Gastrocnemius medialis (tissue), 4 donors: ENCODE measurements at regions not wholly inside any gene's neighbourhood (a gene's known extent, or its start where the extent isn't known, plus 50 kb on each side); places are given as distances from the start of the nearest gene placed in this dataset.

Experiments used
- POLR2A ChIP-seq, 2 donors: fragments of 450-650 bp; IDR thresholded peaks; one replicate each; pipeline ENCODE4 v1.6.1; 2017; ENCODE audit warnings: antibody characterized with exemption in 2 of 2, mild to moderate bottlenecking in 2 of 2, moderate library complexity in 2 of 2
- TF ChIP-seq, protein P1 (sequence below), 5 experiments: fragments of 450-650 bp in 3 of 5; fragments of 200-600 bp in 2 of 5; sonication (generic) in 2 of 5; IDR thresholded peaks in 4 of 5; conservative IDR thresholded peaks in 1 of 5; 1 replicate in 4 of 5; 2 replicates in 1 of 5; pipeline ENCODE4 v1.5.1; 2016 to 2019; ENCODE audit warnings: antibody characterized with exemption in 5 of 5, mild to moderate bottlenecking in 3 of 5, moderate library complexity in 3 of 5

DNA sequence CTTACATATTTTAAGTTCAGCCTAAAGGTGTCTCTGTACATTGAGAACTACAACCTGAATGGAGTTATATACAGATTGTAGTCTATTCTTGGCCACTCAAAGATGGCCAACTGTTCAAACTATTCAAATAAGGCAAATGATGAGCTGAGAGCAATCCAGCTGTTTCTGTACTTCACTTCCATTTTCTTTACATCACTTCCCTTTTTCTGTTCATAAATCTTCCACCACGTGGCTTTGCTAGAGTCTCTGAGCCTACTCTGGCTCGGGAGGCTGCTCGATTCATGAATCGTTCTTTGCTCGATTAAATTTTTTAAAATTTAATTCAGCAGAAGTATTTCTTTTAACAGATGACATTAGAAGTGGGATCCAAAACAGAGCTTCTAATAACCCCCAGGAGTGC, 879.7 kb downstream of the GALC start:
- TF ChIP-seq, protein P1, sequence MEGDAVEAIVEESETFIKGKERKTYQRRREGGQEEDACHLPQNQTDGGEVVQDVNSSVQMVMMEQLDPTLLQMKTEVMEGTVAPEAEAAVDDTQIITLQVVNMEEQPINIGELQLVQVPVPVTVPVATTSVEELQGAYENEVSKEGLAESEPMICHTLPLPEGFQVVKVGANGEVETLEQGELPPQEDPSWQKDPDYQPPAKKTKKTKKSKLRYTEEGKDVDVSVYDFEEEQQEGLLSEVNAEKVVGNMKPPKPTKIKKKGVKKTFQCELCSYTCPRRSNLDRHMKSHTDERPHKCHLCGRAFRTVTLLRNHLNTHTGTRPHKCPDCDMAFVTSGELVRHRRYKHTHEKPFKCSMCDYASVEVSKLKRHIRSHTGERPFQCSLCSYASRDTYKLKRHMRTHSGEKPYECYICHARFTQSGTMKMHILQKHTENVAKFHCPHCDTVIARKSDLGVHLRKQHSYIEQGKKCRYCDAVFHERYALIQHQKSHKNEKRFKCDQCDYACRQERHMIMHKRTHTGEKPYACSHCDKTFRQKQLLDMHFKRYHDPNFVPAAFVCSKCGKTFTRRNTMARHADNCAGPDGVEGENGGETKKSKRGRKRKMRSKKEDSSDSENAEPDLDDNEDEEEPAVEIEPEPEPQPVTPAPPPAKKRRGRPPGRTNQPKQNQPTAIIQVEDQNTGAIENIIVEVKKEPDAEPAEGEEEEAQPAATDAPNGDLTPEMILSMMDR (IDR thresholded peaks at IDR 0.05 in 4 of 5, conservative IDR thresholded peaks at IDR 0.05 in 1 of 5): no peak
- no peak for TF ChIP-seq POLR2A (IDR thresholded peaks at IDR 0.05)
